Smooth muscle cell of the brain vasculature (primary cell): ENCODE measurements at regions not wholly inside any gene's neighbourhood (a gene's known extent, or its start where the extent isn't known, plus 50 kb on each side); places are given as distances from the start of the nearest gene placed in this dataset.

ENCODE experiments used
- DNase-seq: peaks from one replicate; pipeline ENCODE4 v3.0.0-alpha.2; 2012; ENCODE audit warnings: low read depth, low spot score

- no peak for DNase-seq
Observed at GRCh38 chr10:3723766-3724165, 61.2 kb downstream of the KLF6 start.

- no peak for DNase-seq
Observed at GRCh38 chr10:3720228-3721019, 64.6 kb downstream of the KLF6 start.

DNA sequence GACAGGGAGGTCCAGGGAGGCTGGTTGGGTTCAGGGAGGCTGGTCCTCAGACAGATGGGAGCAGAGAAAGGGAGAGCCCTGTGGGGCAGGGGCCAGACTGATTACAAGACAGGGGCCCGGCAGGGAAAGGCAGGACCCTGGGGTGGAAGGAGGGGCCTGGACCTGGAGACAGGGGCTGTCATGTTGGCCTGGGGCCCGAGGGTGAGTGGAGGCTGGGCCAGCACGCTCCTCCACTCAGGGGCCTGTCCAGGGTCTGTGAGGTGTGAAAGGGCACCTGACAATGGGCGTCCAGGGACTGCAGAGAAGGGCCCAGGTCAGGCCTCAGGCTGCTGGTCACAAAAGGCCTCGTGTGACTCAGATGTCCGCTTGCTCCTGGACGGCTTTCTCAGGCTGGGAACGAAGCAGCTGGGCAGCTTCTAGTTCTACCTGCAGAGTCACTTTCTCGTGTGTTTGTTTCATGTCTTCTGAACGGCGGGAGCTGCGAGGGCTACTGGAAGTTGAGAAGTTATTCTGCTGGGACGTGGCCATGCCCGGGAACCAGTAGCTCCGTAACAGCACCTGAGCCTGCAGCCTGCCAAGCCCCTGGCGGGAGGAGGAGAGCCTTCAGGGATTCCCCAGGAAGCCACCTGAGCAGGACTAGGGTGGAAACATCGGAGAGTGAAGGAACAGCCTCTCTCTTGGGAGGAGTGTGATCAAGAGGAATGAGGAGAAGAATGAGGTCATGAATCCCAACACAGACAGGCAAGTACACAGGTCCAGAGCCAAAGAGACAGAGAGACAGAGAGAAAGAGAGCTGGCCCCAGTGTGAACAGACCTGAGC lies 65.8 kb downstream of the KLF6 start:
- no peak for DNase-seq

- DNase-seq = no peak
Observed at GRCh38 chr10:3716093-3716492, 68.9 kb downstream of the KLF6 start.

- no peak for DNase-seq
Observed at GRCh38 chr10:3714967-3715366, 70.0 kb downstream of the KLF6 start.

GRCh38 chr10:3714531-3714930 lies 70.5 kb downstream of the KLF6 start:
- peak; percentile 28 for DNase-seq

GRCh38 chr10:3712707-3713106 lies 72.3 kb downstream of the KLF6 start:
- DNase-seq = no peak

GRCh38 chr10:3711918-3712317 lies 73.1 kb downstream of the KLF6 start:
- no peak for DNase-seq

- DNase-seq = no peak
Observed at GRCh38 chr10:3710764-3711163, 74.2 kb downstream of the KLF6 start.

GRCh38 chr10:3709456-3710060 lies 75.5 kb downstream of the KLF6 start:
- DNase-seq = no peak

- DNase-seq = no peak
Observed at GRCh38 chr10:3708852-3709251, 76.2 kb downstream of the KLF6 start.

DNA sequence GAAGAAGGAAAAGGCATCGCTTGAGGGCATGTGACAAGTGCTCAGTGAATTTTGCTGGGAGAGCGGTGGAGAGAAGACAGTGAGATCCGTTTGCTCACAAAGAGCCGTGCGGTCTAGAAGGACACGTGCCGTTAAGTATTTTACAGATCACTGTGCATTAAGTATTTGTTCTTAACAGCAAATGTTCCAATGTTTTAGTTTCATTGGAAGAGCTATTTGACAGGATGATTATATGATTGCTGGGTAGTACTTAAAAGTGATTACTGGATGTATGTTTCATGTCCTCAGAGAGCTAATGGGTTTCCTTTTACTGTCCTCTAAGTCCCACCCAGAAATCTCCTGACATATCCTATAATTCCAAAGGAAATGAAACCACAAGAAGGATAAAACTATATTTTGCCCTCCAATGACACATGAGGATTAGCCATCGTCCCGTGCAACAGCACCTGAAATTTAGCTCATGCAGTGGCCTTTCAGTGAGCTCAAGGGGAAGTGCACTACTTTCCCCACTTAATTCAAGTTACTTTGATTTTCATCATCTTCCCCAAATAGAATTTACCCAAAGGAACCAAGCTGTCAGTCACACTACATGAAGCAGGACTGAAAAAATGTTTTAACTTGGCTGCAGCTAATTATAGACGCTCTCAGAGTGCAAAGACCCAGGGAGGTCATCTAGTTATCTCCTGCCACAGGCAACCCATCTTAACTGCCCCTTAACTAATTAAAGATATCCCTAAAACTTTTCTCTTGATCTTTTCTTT lies 80.3 kb downstream of the KLF6 start:
- no peak for DNase-seq

DNA sequence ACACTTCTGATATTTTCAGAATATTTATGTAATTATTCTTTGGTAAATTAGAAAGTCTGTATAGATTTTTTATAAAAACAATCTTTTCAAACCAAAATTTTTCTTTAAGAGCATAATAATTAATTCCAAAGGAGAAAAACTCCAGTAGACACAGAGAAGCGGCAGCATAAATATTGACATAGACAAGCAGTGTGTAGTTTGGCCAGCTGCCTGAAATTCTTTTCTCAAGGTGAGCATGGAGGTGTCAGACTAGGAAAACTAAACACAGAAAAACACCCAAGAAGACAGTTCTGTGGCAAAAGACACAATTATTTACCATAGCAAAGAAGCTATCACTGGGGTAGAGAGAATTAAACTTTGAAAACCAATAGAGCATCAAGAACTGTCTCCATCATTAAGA lies 82.4 kb downstream of the KLF6 start:
- DNase-seq = no peak

GRCh38 chr10:3702056-3702546 lies 82.9 kb downstream of the KLF6 start:
- DNase-seq = no peak

DNA sequence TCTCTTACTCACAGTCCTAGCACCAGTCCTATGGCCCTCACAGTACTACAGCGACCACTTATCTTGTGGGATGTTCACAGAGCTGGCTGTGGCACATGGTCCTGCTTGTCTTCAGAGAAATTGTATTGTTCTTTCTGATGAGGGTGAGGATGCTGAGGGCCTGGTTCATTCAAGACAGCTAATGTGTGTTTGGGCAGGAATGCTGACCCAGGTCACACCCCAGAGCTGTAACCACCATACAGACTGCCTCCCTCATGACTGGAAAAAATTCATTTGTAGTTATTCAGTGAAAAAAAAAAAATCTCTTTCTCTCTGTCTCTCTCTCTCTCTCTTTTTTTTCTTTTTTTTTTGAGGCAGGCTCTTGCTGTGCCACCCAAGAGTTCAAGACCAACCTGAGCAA lies 83.5 kb downstream of the KLF6 start:
- DNase-seq = no peak

GRCh38 chr10:3700531-3701076 lies 84.4 kb downstream of the KLF6 start:
- no peak for DNase-seq

GRCh38 chr10:3699916-3700315 lies 85.1 kb downstream of the KLF6 start:
- no peak for DNase-seq

- no peak for DNase-seq
Observed at GRCh38 chr10:3698312-3698711, 86.7 kb downstream of the KLF6 start.

DNA sequence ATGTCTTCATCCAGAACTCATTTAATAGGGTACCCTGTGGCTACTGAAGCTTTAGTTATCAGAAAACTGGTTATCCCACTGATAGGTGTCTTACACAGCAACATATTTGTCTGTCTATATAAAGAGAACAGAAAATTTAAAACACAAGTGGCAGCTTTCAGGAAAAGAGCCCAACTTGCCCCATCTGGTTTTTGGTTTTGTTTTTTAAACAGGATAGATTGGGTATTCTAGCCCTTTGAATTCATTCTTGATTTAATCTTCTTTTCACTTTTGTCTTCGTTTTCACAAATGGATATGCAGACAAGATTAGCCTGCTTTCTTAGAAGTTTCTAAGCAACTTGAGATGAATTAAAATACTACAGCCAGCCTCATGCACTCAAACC lies 91.3 kb downstream of the KLF6 start:
- no peak for DNase-seq

DNA sequence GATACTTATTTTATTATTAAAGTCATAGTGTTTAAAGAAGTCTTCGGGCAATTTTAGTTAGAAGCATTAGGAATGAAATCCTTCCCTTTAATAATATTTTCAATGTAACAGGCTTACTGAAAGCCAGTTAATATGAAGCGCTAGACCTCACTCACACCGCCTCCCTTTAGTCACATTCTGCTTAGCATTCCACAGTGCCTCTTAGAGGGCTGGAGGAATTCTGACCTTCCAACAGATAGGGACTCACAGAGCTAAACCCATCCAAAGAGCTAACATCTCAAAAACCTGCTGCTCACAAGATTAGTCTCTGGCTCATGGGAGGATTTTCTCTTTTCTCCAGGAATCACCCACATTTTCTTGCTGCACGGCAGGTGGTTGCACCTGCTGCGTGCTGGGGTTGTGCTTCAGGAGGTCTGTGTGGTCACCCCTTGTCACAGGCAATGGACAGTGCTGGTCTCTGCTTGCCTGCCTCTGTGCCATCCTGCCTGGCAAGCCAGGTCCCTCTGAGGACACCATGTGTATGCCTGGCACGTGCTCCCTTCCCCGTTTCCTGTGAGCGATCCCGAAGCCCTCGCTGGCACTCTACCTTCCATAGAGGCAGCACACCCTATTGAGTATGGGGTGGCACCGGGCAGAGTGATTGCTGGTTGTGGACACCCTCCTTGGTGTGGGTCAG lies 91.8 kb downstream of the KLF6 start:
- DNase-seq = no peak
